ENCODE measurements at regions not wholly inside any gene's neighbourhood (a gene's known extent, or its start where the extent isn't known, plus 50 kb on each side); places are given as distances from the start of the nearest gene placed in this dataset.

GRCh38 chr15:39040861-39041260 lies 476.2 kb upstream of the RASGRP1 start:
- TF ChIP-seq CTCF (IDR thresholded peaks at IDR 0.05) (no peak), POLR2AphosphoS5 (IDR thresholded peaks at IDR 0.05) (no peak), POLR2A (IDR thresholded peaks at IDR 0.05) (no peak)
